ENCODE measurements at regions not wholly inside any gene's neighbourhood (a gene's known extent, or its start where the extent isn't known, plus 50 kb on each side); places are given as distances from the start of the nearest gene placed in this dataset.

GRCh38 chr11:79637219-79637618, 196.4 kb upstream of the TENM4 start:
- no peak for TF ChIP-seq CTCF (IDR thresholded peaks at IDR 0.05; ENCODE audit: insufficient read depth, low read depth, low read length)
- H3K36me3 ChIP-seq (ENCODE audit: control insufficient read depth, insufficient read depth, low read length): no peaks in the 10 kb centered on the region
- POLR2A ChIA-PET: no interaction called here

GRCh38 chr11:79634905-79635304, 194.1 kb upstream of the TENM4 start:
- no peaks in the 10 kb centered on the region for H3K36me3 ChIP-seq (ENCODE audit: control insufficient read depth, insufficient read depth, low read length)
- no peak for TF ChIP-seq CTCF (IDR thresholded peaks at IDR 0.05; ENCODE audit: insufficient read depth, low read depth, low read length)
- no peaks in the 10 kb centered on the region for H3K27me3 ChIP-seq (ENCODE audit: control insufficient read depth, insufficient read depth, low read length)
- no peak overlapping the region for H3K4me3 ChIP-seq (ENCODE audit: low read depth, low read length)
- DNase-seq (ENCODE audit: low read depth): no peak
- POLR2A ChIA-PET: no interaction called here
- CTCF ChIA-PET: no interaction called here

More at GRCh38 chr11:79637219-79637618, 196.4 kb upstream of the TENM4 start:
- no peak overlapping the region for H3K4me3 ChIP-seq (ENCODE audit: low read depth, low read length)
- DNase-seq (ENCODE audit: low read depth): no peak
- no peaks in the 10 kb centered on the region for H3K27me3 ChIP-seq (ENCODE audit: control insufficient read depth, insufficient read depth, low read length)
- CTCF ChIA-PET: interaction anchor here (0.6 kb wide), 1 partner anchor 29 kb away, joined by 3 read pairs; no protein-coding TSS in a partner anchor

- Histone ChIP-seq H3K27me3 (ENCODE audit: control insufficient read depth, insufficient read depth, low read length) (no peaks in the 10 kb centered on the region), H3K4me3 (ENCODE audit: low read depth, low read length) (no peak overlapping the region), H3K36me3 (ENCODE audit: control insufficient read depth, insufficient read depth, low read length) (no peaks in the 10 kb centered on the region)
- no peak for TF ChIP-seq CTCF (IDR thresholded peaks at IDR 0.05; ENCODE audit: insufficient read depth, low read depth, low read length)
- no peak for DNase-seq (ENCODE audit: low read depth)
- CTCF ChIA-PET: no interaction called here
- POLR2A ChIA-PET: no interaction called here
These were observed 186.5 kb upstream of the TENM4 start for GRCh38 chr11:79627281-79627680.

- Histone ChIP-seq H3K27me3 (ENCODE audit: control insufficient read depth, insufficient read depth, low read length) (no peaks in the 10 kb centered on the region), H3K4me3 (ENCODE audit: low read depth, low read length) (no peak overlapping the region), H3K36me3 (ENCODE audit: control insufficient read depth, insufficient read depth, low read length) (no peaks in the 10 kb centered on the region)
- ChIA-PET POLR2A (no interaction called here), CTCF (no interaction called here)
- no peak for TF ChIP-seq CTCF (IDR thresholded peaks at IDR 0.05; ENCODE audit: insufficient read depth, low read depth, low read length)
- DNase-seq (ENCODE audit: low read depth): no peak
These were observed 185.6 kb upstream of the TENM4 start for GRCh38 chr11:79626135-79627075.

GRCh38 chr11:79623375-79623774, 182.5 kb upstream of the TENM4 start:
- TF ChIP-seq CTCF (IDR thresholded peaks at IDR 0.05; ENCODE audit: insufficient read depth, low read depth, low read length): no peak
- POLR2A ChIA-PET: no interaction called here
- CTCF ChIA-PET: no interaction called here
- Histone ChIP-seq H3K4me3 (ENCODE audit: low read depth, low read length) (no peak overlapping the region), H3K36me3 (ENCODE audit: control insufficient read depth, insufficient read depth, low read length) (no peaks in the 10 kb centered on the region), H3K27me3 (ENCODE audit: control insufficient read depth, insufficient read depth, low read length) (no peaks in the 10 kb centered on the region)
- no peak for DNase-seq (ENCODE audit: low read depth)
